Cardiac fibroblast (primary cell): ENCODE measurements at regions not wholly inside any gene's neighbourhood (a gene's known extent, or its start where the extent isn't known, plus 50 kb on each side); places are given as distances from the start of the nearest gene placed in this dataset.

ENCODE experiments used
- DNase-seq, 2 donors: peaks; one replicate each; pipeline versions ENCODE4 v3.0.0 to v3.0.0-alpha.2; 2010; ENCODE audit warnings: low read depth in 2 of 2
- H3K4me3 ChIP-seq, 2 donors: replicated peaks in 1 of 2; 1 replicate in 1 of 2; 2 replicates in 1 of 2; pipeline ENCODE4 v1.5.1; 2011; ENCODE audit warnings: low read depth in 2 of 2, low read length in 2 of 2, mild to moderate bottlenecking in 2 of 2, moderate library complexity in 1 of 2
- TF ChIP-seq, protein P1 (sequence below): IDR thresholded peaks from one replicate; pipeline ENCODE4 v1.5.1; 2011; ENCODE audit warnings: low read depth, mild to moderate bottlenecking, low read length, inconsistent platforms

DNA sequence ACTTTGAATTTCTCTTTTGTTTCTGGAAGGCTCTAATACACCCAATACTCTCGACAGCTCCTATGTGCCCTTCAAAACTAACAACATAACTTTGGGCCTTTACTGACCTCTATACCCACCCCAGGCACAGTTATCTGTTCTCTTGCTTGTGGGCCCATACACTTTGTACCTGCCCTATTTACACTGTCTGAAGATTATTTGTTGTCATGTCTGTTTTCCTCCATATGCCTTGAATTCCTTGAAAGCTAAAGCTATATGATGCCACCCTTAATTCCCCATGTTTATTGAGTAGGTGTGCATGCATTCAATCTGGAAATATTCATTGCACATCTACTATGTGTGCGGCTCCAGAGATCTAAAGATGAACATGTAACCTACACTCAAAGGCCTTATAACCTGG lies 267.6 kb downstream of the PLPP3 start:
- no peak overlapping the region for H3K4me3 ChIP-seq
- TF ChIP-seq, protein P1, sequence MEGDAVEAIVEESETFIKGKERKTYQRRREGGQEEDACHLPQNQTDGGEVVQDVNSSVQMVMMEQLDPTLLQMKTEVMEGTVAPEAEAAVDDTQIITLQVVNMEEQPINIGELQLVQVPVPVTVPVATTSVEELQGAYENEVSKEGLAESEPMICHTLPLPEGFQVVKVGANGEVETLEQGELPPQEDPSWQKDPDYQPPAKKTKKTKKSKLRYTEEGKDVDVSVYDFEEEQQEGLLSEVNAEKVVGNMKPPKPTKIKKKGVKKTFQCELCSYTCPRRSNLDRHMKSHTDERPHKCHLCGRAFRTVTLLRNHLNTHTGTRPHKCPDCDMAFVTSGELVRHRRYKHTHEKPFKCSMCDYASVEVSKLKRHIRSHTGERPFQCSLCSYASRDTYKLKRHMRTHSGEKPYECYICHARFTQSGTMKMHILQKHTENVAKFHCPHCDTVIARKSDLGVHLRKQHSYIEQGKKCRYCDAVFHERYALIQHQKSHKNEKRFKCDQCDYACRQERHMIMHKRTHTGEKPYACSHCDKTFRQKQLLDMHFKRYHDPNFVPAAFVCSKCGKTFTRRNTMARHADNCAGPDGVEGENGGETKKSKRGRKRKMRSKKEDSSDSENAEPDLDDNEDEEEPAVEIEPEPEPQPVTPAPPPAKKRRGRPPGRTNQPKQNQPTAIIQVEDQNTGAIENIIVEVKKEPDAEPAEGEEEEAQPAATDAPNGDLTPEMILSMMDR, result no peak
- no peak for DNase-seq

DNA sequence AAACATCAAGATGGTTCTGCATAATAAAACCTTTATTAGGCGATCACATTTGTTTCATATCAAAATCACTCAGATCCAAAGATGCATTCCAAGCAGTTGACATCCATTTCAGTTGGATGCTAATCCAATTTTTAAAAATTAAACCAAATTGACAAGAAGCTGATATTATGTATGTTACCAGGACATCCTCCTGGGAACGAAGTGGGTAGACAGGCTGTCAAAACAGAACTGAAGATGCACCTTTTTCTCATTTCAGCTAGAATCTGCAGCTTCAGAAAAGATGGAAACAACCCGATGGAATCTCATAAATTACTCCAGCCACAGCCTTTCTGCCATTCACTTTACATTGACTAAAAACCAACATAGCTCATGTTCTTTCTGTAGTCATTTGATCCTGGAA lies 268.4 kb downstream of the PLPP3 start:
- TF ChIP-seq, protein P1, result no peak
- H3K4me3 ChIP-seq, result no peak overlapping the region
- DNase-seq, result no peak

DNA sequence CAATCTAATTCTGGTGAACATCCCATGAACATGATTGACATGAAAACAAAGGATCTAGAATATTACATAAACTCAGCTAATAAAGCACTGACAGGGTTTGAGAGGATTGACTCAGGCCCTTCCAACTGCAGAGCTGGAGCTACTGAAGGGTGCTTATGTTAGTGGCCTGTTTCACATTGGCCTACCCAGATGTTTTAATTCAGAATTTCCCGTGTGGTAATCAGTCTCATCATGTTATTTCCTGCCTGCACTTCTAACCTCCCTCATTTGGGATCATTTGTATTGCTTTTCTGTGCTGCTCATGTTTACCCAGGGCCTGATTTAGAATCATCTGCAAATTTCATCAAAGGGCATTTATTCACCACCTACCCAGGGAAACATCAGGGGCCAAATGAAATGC lies 270.3 kb downstream of the PLPP3 start:
- TF ChIP-seq, protein P1, result no peak
- DNase-seq, result no peak
- no peak overlapping the region for H3K4me3 ChIP-seq

DNA sequence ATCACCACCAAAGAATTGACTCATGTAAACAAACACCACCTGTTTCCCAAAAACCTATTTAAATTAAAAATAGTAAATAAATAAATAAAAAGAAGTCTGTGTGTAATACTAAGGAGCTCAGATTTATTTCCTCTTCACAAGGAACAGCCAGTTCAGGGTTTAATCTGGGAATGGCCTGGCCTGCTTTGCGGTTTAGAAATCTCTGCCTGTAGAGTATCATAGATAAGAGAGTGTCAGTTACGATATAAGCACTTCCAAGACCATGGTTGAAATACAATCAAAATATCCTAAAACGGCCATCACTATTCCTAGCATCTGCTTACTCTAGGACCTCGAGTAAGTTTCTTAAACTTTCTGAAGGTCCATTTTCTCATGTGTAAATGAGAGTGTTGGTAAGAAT lies 274.4 kb downstream of the PLPP3 start:
- H3K4me3 ChIP-seq, result no peak overlapping the region
- DNase-seq, result peak in 1 of 2 donors; percentile 82
- TF ChIP-seq, protein P1, result no peak

DNA sequence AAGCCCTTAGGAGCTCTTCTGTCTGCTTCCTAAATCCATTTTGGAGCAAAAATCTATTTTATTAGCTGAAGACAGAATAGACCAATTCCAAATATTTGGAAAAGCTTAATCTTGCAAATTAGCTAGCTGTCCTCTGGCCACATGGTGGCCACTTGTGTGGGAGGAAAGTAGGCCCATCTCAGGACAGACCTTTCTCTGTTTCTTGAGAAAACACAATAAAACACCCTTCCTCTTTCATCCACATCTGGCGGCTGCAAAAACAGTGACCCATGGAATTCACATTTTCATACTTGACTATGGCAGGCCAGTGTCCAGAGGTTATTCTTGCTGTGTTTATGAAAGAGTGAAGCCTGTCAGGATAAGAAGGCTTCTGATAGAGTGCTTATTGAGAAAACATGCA lies 275.6 kb downstream of the PLPP3 start:
- DNase-seq, result no peak
- H3K4me3 ChIP-seq, result no peak overlapping the region
- TF ChIP-seq, protein P1, result no peak

DNA sequence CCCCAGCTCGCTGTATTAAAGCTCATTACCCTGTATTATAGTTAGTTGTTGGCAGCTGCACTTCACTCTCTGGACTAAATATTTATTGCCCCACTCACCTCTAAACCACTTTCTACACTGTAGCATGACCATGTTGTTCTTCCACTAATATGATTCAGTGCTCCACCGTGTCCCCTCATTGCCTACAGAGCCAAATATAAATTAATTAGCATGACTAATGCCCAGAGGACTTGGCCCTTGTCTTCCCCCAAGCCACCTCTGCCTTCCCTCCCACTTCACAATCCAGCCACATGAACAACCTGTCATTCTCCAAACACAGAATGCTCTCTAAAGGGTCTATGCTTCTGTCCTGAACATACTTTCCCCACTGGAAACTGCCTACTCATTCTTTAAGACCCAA lies 276.5 kb downstream of the PLPP3 start:
- no peak overlapping the region for H3K4me3 ChIP-seq
- TF ChIP-seq, protein P1, result no peak
- peak in 1 of 2 donors; percentile 40 for DNase-seq

DNA sequence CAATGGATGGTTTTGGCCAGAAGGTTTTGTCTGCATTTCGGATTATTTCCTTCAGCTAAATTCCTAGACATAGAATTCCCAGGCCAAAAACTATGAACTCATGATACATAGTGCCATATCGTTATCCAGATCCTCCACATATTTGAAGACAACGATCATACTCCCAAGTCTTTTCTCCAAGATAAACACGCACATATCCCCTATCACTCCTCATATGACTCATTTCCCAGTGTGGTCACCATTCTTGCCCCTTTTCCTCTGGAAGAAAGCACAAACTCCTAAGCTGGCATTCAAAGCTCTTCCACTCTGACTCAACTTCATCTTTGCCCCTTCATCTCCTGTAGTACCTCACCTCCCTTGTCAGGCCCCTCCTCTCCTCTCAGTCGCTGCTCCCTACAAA lies 277.6 kb downstream of the PLPP3 start:
- H3K4me3 ChIP-seq, result no peak overlapping the region
- DNase-seq, result peak; percentile 70 to 83
- TF ChIP-seq, protein P1, result no peak
